Cardiac muscle cell (in vitro differentiated cells and primary cell): ENCODE measurements at regions not wholly inside any gene's neighbourhood (a gene's known extent, or its start where the extent isn't known, plus 50 kb on each side); places are given as distances from the start of the nearest gene placed in this dataset.
A peak's percentile ranks its signal among the peaks of the same experiment; 100 is the strongest.

Experiments used
- DNase-seq, 2 donors: peaks; one replicate each; pipeline versions ENCODE4 v3.0.0 to v3.0.0-alpha.2; 2010 to 2017; ENCODE audit warnings: low read depth in 1 of 2, low spot score in 1 of 2
- H3K27ac ChIP-seq: fragments of 200-600 bp; sonication (generic); 2 replicates; pipeline ENCODE4 v1.5.1; 2016
- H3K27me3 ChIP-seq: fragments of 200-600 bp; sonication (generic); 2 replicates; pipeline ENCODE4 v1.6.0; 2016; ENCODE audit warnings: control low read depth
- H3K36me3 ChIP-seq: fragments of 200-600 bp; sonication (generic); 2 replicates; pipeline ENCODE4 v1.5.1; 2016; ENCODE audit warnings: control low read depth
- H3K4me1 ChIP-seq: fragments of 200-600 bp; sonication (generic); 2 replicates; pipeline ENCODE4 v1.8.1; 2017; ENCODE audit warnings: low read depth, mild to moderate bottlenecking, mixed run types
- H3K4me3 ChIP-seq: fragments of 200-600 bp; sonication (generic); 2 replicates; pipeline ENCODE4 v1.5.1; 2016; ENCODE audit warnings: mild to moderate bottlenecking
- H3K9me3 ChIP-seq: fragments of 200-600 bp; sonication (generic); 2 replicates; pipeline ENCODE4 v1.5.1; 2017; ENCODE audit warnings: low read depth, mild to moderate bottlenecking, control low read depth
- CTCF ChIP-seq: IDR thresholded peaks from 2 replicates; pipeline ENCODE4 v1.5.1; 2012; ENCODE audit warnings: low read depth, mild to moderate bottlenecking, low read length

- Histone ChIP-seq H3K4me3 (no peak overlapping the region), H3K9me3 (no peaks in the 10 kb centered on the region), H3K36me3 (no peaks in the 10 kb centered on the region), H3K27ac (no peak overlapping the region), H3K27me3 (no peaks in the 10 kb centered on the region), H3K4me1 (peaks cover 23% of the 10 kb centered on the region)
- TF ChIP-seq CTCF, result no peak
- DNase-seq, result peak in 1 of 2 donors; percentile 47
Measured at GRCh38 chr15:38883987-38884386, 319.4 kb upstream of the RASGRP1 start.

- Histone ChIP-seq H3K27me3 (no peaks in the 10 kb centered on the region), H3K4me3 (no peak overlapping the region), H3K9me3 (no peaks in the 10 kb centered on the region), H3K36me3 (no peaks in the 10 kb centered on the region), H3K4me1 (peaks cover 31% of the 10 kb centered on the region), H3K27ac (no peak overlapping the region)
- DNase-seq, result peak in 1 of 2 donors; percentile 91
- no peak for TF ChIP-seq CTCF
Measured at GRCh38 chr15:38885001-38885400, 320.4 kb upstream of the RASGRP1 start.

- H3K4me1 ChIP-seq, result peaks cover 31% of the 10 kb centered on the region
- no peak overlapping the region for H3K4me3 ChIP-seq
- DNase-seq, result peak in 1 of 2 donors; percentile 73
- no peaks in the 10 kb centered on the region for H3K27me3 ChIP-seq
- no peak overlapping the region for H3K27ac ChIP-seq
- TF ChIP-seq CTCF, result no peak
- H3K9me3 ChIP-seq, result no peaks in the 10 kb centered on the region
- no peaks in the 10 kb centered on the region for H3K36me3 ChIP-seq
Measured at GRCh38 chr15:38885471-38885952, 320.9 kb upstream of the RASGRP1 start.

GRCh38 chr15:38886315-38887163 is 321.9 kb upstream of the RASGRP1 start:
- H3K9me3 ChIP-seq, result no peaks in the 10 kb centered on the region
- H3K27ac ChIP-seq, result no peak overlapping the region
- H3K4me1 ChIP-seq, result peaks cover 31% of the 10 kb centered on the region
- no peak for TF ChIP-seq CTCF
- no peaks in the 10 kb centered on the region for H3K36me3 ChIP-seq
- H3K4me3 ChIP-seq, result no peak overlapping the region
- DNase-seq, result peak in 1 of 2 donors; percentile 90
- no peaks in the 10 kb centered on the region for H3K27me3 ChIP-seq

GRCh38 chr15:38888701-38889221 is 324.1 kb upstream of the RASGRP1 start:
- TF ChIP-seq CTCF, result no peak
- H3K9me3 ChIP-seq, result no peaks in the 10 kb centered on the region
- peak overlapping the region; percentile 65 for H3K27ac ChIP-seq
- peaks cover 35% of the 10 kb centered on the region for H3K4me1 ChIP-seq
- H3K4me3 ChIP-seq, result no peak overlapping the region
- no peaks in the 10 kb centered on the region for H3K27me3 ChIP-seq
- peak in 1 of 2 donors; percentile 42 for DNase-seq
- no peaks in the 10 kb centered on the region for H3K36me3 ChIP-seq
